ENCODE measurements at regions not wholly inside any gene's neighbourhood (a gene's known extent, or its start where the extent isn't known, plus 50 kb on each side); places are given as distances from the start of the nearest gene placed in this dataset.

GRCh38 chrY:7437086-7437485 lies 525.5 kb upstream of the AMELY start:
- H3K36me3 ChIP-seq = no peaks in the 10 kb centered on the region
- TF ChIP-seq CTCF (IDR thresholded peaks at IDR 0.05) = no peak
- H3K9me3 ChIP-seq = no peaks in the 10 kb centered on the region
- no peaks in the 10 kb centered on the region for H3K4me1 ChIP-seq
- no peak for DNase-seq
- no peak for ATAC-seq
- H3K27ac ChIP-seq = no peak overlapping the region
- intact Hi-C loops (cut with DNase I) = no loop called here
- H3K4me3 ChIP-seq = no peak overlapping the region
- no peaks in the 10 kb centered on the region for H3K27me3 ChIP-seq

GRCh38 chrY:7433817-7434809 lies 522.6 kb upstream of the AMELY start:
- H3K27me3 ChIP-seq = no peaks in the 10 kb centered on the region
- intact Hi-C loops (cut with DNase I) = no loop called here
- H3K9me3 ChIP-seq = no peaks in the 10 kb centered on the region
- H3K4me3 ChIP-seq = no peak overlapping the region
- no peaks in the 10 kb centered on the region for H3K4me1 ChIP-seq
- TF ChIP-seq CTCF (IDR thresholded peaks at IDR 0.05) = no peak
- H3K36me3 ChIP-seq = no peaks in the 10 kb centered on the region
- DNase-seq = no peak
- ATAC-seq = no peak
- H3K27ac ChIP-seq = no peak overlapping the region

GRCh38 chrY:7419165-7419564 lies 507.6 kb upstream of the AMELY start:
- Histone ChIP-seq H3K4me1 (no peaks in the 10 kb centered on the region), H3K27ac (no peak overlapping the region), H3K9me3 (no peaks in the 10 kb centered on the region), H3K27me3 (no peaks in the 10 kb centered on the region), H3K36me3 (no peaks in the 10 kb centered on the region), H3K4me3 (no peak overlapping the region)
- TF ChIP-seq CTCF (IDR thresholded peaks at IDR 0.05) = no peak
- ATAC-seq = no peak
- DNase-seq = no peak
- intact Hi-C loops (cut with DNase I) = no loop called here

GRCh38 chrY:7417946-7418345 lies 506.4 kb upstream of the AMELY start:
- H3K27me3 ChIP-seq = no peaks in the 10 kb centered on the region
- H3K27ac ChIP-seq = no peak overlapping the region
- intact Hi-C loops (cut with DNase I) = no loop called here
- ATAC-seq (no peak), DNase-seq (no peak)
- no peaks in the 10 kb centered on the region for H3K4me1 ChIP-seq
- H3K36me3 ChIP-seq = no peaks in the 10 kb centered on the region
- H3K9me3 ChIP-seq = no peaks in the 10 kb centered on the region
- no peak overlapping the region for H3K4me3 ChIP-seq
- no peak for TF ChIP-seq CTCF (IDR thresholded peaks at IDR 0.05)

GRCh38 chrY:7416406-7416805 lies 504.9 kb upstream of the AMELY start:
- no peak for TF ChIP-seq CTCF (IDR thresholded peaks at IDR 0.05)
- Histone ChIP-seq H3K36me3 (no peaks in the 10 kb centered on the region), H3K4me1 (no peaks in the 10 kb centered on the region), H3K27me3 (no peaks in the 10 kb centered on the region), H3K4me3 (no peak overlapping the region), H3K9me3 (no peaks in the 10 kb centered on the region), H3K27ac (no peak overlapping the region)
- DNase-seq (no peak), ATAC-seq (no peak)
- intact Hi-C loops (cut with DNase I) = no loop called here
